Gastroesophageal sphincter (tissue), 3 donors: ENCODE measurements at regions not wholly inside any gene's neighbourhood (a gene's known extent, or its start where the extent isn't known, plus 50 kb on each side); places are given as distances from the start of the nearest gene placed in this dataset.

ENCODE experiments used
- CTCF ChIP-seq, 4 experiments: fragments of 200-600 bp in 2 of 4; fragments of 450-650 bp in 2 of 4; sonication (generic) in 1 of 4; IDR thresholded peaks; one replicate each; pipeline ENCODE4 v1.5.1; 2017 to 2019; ENCODE audit warnings: antibody characterized with exemption in 4 of 4, mild to moderate bottlenecking in 2 of 4, moderate library complexity in 2 of 4
- EP300 ChIP-seq: sonication (generic); formaldehyde crosslinking; IDR thresholded peaks from one replicate; pipeline ENCODE4 v1.6.1; 2017; ENCODE audit warnings: antibody characterized with exemption, mild to moderate bottlenecking
- POLR2A ChIP-seq, 2 donors: fragments of 450-650 bp; IDR thresholded peaks; one replicate each; pipeline ENCODE4 v1.6.1; 2017; ENCODE audit warnings: antibody characterized with exemption in 2 of 2, mild to moderate bottlenecking in 2 of 2, moderate library complexity in 1 of 2
- POLR2AphosphoS5 ChIP-seq: sonication (generic); formaldehyde crosslinking; IDR thresholded peaks from one replicate; pipeline ENCODE4 v1.6.1; 2017; ENCODE audit warnings: antibody characterized with exemption

GRCh38 chr5:87877495-87877894, 391.1 kb downstream of the TMEM161B start:
- TF ChIP-seq CTCF (IDR thresholded peaks at IDR 0.05) (no peak), EP300 (no peak), POLR2A (IDR thresholded peaks at IDR 0.05) (no peak), POLR2AphosphoS5 (no peak)
